Neural cell (in vitro differentiated cells): ENCODE measurements at regions not wholly inside any gene's neighbourhood (a gene's known extent, or its start where the extent isn't known, plus 50 kb on each side); places are given as distances from the start of the nearest gene placed in this dataset.

ENCODE experiments used
- H2AFZ ChIP-seq: fragments of 200-600, 300-800 bp; sonication (generic), shearing (Covaris generic); 2 replicates; pipeline ENCODE4 v1.6.0; 2014; ENCODE audit warnings: low read depth, mild to moderate bottlenecking, antibody characterized with exemption, low read length, moderate library complexity
- H3F3A ChIP-seq: fragments of 200-600 bp; shearing (Covaris generic); 2 replicates; pipeline ENCODE4 v1.6.1; 2016; ENCODE audit warnings: mild to moderate bottlenecking, moderate library complexity, mixed read lengths, antibody characterized with exemption, low read length; ENCODE audit not compliant: insufficient read depth, poor library complexity, severe bottlenecking
- H3K27ac ChIP-seq: fragments of 200-600, 300-800 bp; sonication (generic), shearing (Covaris generic); 2 replicates; pipeline ENCODE4 v1.5.1; 2014; ENCODE audit warnings: mild to moderate bottlenecking, low read length, moderate library complexity
- H3K27me3 ChIP-seq: fragments of 300-800, 200-600 bp; sonication (generic), shearing (Covaris generic); 2 replicates; pipeline ENCODE4 v1.6.0; 2014; ENCODE audit warnings: mild to moderate bottlenecking, low read depth, low read length, moderate library complexity; ENCODE audit not compliant: insufficient read depth
- H3K36me3 ChIP-seq: fragments of 300-800, 200-600 bp; sonication (generic), shearing (Covaris generic); 2 replicates; pipeline ENCODE4 v1.5.1; 2014; ENCODE audit warnings: mild to moderate bottlenecking, antibody characterized with exemption, low read length, moderate library complexity; ENCODE audit not compliant: insufficient read depth
- H3K4me2 ChIP-seq: fragments of 300-800, 200-600 bp; sonication (generic), shearing (Covaris generic); 2 replicates; pipeline ENCODE4 v1.6.0; 2014; ENCODE audit warnings: mild to moderate bottlenecking, low read length
- H3K4me3 ChIP-seq: fragments of 300-800, 200-600 bp; sonication (generic), shearing (Covaris generic); 2 replicates; pipeline ENCODE4 v1.5.1; 2014; ENCODE audit warnings: mild to moderate bottlenecking, low read length, moderate library complexity
- H3K79me2 ChIP-seq: fragments of 200-600 bp; shearing (Covaris generic); replicated peaks from 2 replicates; pipeline ENCODE4 v1.6.0; 2014; ENCODE audit warnings: mild to moderate bottlenecking, low read length, moderate library complexity; ENCODE audit not compliant: insufficient read depth
- H3K9ac ChIP-seq: fragments of 300-800, 200-600 bp; sonication (generic), shearing (Covaris generic); 2 replicates; pipeline ENCODE4 v1.6.1; 2016; ENCODE audit warnings: mild to moderate bottlenecking, low read length, mixed read lengths
- H3K9me2 ChIP-seq: fragments of 200-600 bp; shearing (Covaris generic); 2 replicates; pipeline ENCODE4 v1.6.1; 2016; ENCODE audit warnings: mild to moderate bottlenecking, low read length, mixed read lengths; ENCODE audit not compliant: insufficient read depth
- H3K9me3 ChIP-seq: fragments of 200-600, 300-800 bp; sonication (generic), shearing (Covaris generic); 2 replicates; pipeline ENCODE4 v1.6.1; 2016; ENCODE audit warnings: mild to moderate bottlenecking, mixed run types, low read length, moderate library complexity, mixed read lengths
- H4K20me1 ChIP-seq: fragments of 200-600 bp; shearing (Covaris generic); 2 replicates; pipeline ENCODE4 v1.6.1; 2016; ENCODE audit warnings: mild to moderate bottlenecking, mixed run types; ENCODE audit not compliant: insufficient read depth
- EP300 ChIP-seq: fragments of 450-650 bp; conservative IDR thresholded peaks from 2 replicates; pipeline ENCODE4 v1.6.1; 2014; ENCODE audit warnings: antibody characterized with exemption, mild to moderate bottlenecking, moderate library complexity; ENCODE audit not compliant: poor library complexity, severe bottlenecking
- EZH2 ChIP-seq: fragments of 200-600, 300-800 bp; shearing (Covaris generic), sonication (generic); IDR thresholded peaks from 2 replicates; pipeline ENCODE4 v1.6.1; 2014; ENCODE audit warnings: antibody characterized with exemption, low read length, borderline replicate concordance, mild to moderate bottlenecking; ENCODE audit not compliant: insufficient read depth, poor library complexity, severe bottlenecking
- MXI1 ChIP-seq: fragments of 450-650 bp; conservative IDR thresholded peaks from 2 replicates; pipeline ENCODE4 v1.6.1; 2014; ENCODE audit warnings: antibody characterized with exemption, mild to moderate bottlenecking; ENCODE audit not compliant: poor library complexity, severe bottlenecking
- POLR2AphosphoS5 ChIP-seq: IDR thresholded peaks from 2 replicates; pipeline ENCODE4 v1.6.1; 2012
- RAD21 ChIP-seq: fragments of 450-650 bp; conservative IDR thresholded peaks from 2 replicates; pipeline ENCODE4 v1.6.1; 2014; ENCODE audit warnings: antibody characterized with exemption, mild to moderate bottlenecking, moderate library complexity
- SMC3 ChIP-seq: fragments of 450-650 bp; conservative IDR thresholded peaks from 2 replicates; pipeline ENCODE4 v1.6.1; 2014; ENCODE audit warnings: antibody characterized with exemption, mild to moderate bottlenecking, moderate library complexity; ENCODE audit not compliant: poor library complexity
- TAF1 ChIP-seq: IDR thresholded peaks from 2 replicates; pipeline ENCODE4 v1.6.1; 2012; ENCODE audit warnings: low read depth
- TF ChIP-seq, protein P1 (sequence below): IDR thresholded peaks from 2 replicates; pipeline ENCODE4 v1.6.1; 2012; ENCODE audit warnings: borderline replicate concordance
- TF ChIP-seq, protein P2 (sequence below): fragments of 450-650 bp; IDR thresholded peaks from 2 replicates; pipeline ENCODE4 v1.5.1; 2014; ENCODE audit warnings: antibody characterized with exemption, mild to moderate bottlenecking, moderate library complexity; ENCODE audit not compliant: poor library complexity, severe bottlenecking

DNA sequence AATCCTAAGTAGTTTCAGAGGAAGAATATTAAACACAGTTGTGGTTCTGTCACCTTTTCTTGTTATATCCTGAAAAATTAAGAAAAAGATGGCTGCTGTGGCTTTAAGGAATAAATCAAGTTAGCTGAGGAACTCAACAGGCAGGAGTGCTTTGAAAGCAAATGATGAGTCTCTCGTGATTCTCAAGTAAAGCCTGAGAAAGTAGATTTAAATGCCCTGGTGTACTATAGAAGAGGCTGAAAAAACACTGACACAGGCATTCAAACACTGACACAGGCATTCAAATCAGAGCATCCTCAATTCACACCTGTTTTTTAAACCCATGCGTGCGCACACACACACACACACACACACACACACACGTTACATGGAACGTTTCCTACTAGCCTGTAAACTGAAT lies 218.6 kb downstream of the OGFRL1 start:
- Histone ChIP-seq H3K4me2 (no peak overlapping the region), H3K9ac (no peak overlapping the region), H3K9me2 (no peaks in the 10 kb centered on the region), H3K27ac (no peak overlapping the region), H3K79me2 (no peaks in the 10 kb centered on the region), H3K9me3 (no peaks in the 10 kb centered on the region), H4K20me1 (no peaks in the 10 kb centered on the region), H3F3A (no peaks in the 10 kb centered on the region), H3K4me3 (no peak overlapping the region), H3K27me3 (no peaks in the 10 kb centered on the region), H3K36me3 (no peaks in the 10 kb centered on the region), H2AFZ (no peak overlapping the region)
- TF ChIP-seq SMC3 (no peak), EP300 (no peak), POLR2AphosphoS5 (no peak), EZH2 (no peak), RAD21 (no peak), MXI1 (no peak), TAF1 (no peak)
- TF ChIP-seq, protein P1, sequence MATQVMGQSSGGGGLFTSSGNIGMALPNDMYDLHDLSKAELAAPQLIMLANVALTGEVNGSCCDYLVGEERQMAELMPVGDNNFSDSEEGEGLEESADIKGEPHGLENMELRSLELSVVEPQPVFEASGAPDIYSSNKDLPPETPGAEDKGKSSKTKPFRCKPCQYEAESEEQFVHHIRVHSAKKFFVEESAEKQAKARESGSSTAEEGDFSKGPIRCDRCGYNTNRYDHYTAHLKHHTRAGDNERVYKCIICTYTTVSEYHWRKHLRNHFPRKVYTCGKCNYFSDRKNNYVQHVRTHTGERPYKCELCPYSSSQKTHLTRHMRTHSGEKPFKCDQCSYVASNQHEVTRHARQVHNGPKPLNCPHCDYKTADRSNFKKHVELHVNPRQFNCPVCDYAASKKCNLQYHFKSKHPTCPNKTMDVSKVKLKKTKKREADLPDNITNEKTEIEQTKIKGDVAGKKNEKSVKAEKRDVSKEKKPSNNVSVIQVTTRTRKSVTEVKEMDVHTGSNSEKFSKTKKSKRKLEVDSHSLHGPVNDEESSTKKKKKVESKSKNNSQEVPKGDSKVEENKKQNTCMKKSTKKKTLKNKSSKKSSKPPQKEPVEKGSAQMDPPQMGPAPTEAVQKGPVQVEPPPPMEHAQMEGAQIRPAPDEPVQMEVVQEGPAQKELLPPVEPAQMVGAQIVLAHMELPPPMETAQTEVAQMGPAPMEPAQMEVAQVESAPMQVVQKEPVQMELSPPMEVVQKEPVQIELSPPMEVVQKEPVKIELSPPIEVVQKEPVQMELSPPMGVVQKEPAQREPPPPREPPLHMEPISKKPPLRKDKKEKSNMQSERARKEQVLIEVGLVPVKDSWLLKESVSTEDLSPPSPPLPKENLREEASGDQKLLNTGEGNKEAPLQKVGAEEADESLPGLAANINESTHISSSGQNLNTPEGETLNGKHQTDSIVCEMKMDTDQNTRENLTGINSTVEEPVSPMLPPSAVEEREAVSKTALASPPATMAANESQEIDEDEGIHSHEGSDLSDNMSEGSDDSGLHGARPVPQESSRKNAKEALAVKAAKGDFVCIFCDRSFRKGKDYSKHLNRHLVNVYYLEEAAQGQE, result no peak
- TF ChIP-seq, protein P2, sequence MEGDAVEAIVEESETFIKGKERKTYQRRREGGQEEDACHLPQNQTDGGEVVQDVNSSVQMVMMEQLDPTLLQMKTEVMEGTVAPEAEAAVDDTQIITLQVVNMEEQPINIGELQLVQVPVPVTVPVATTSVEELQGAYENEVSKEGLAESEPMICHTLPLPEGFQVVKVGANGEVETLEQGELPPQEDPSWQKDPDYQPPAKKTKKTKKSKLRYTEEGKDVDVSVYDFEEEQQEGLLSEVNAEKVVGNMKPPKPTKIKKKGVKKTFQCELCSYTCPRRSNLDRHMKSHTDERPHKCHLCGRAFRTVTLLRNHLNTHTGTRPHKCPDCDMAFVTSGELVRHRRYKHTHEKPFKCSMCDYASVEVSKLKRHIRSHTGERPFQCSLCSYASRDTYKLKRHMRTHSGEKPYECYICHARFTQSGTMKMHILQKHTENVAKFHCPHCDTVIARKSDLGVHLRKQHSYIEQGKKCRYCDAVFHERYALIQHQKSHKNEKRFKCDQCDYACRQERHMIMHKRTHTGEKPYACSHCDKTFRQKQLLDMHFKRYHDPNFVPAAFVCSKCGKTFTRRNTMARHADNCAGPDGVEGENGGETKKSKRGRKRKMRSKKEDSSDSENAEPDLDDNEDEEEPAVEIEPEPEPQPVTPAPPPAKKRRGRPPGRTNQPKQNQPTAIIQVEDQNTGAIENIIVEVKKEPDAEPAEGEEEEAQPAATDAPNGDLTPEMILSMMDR, result no peak

DNA sequence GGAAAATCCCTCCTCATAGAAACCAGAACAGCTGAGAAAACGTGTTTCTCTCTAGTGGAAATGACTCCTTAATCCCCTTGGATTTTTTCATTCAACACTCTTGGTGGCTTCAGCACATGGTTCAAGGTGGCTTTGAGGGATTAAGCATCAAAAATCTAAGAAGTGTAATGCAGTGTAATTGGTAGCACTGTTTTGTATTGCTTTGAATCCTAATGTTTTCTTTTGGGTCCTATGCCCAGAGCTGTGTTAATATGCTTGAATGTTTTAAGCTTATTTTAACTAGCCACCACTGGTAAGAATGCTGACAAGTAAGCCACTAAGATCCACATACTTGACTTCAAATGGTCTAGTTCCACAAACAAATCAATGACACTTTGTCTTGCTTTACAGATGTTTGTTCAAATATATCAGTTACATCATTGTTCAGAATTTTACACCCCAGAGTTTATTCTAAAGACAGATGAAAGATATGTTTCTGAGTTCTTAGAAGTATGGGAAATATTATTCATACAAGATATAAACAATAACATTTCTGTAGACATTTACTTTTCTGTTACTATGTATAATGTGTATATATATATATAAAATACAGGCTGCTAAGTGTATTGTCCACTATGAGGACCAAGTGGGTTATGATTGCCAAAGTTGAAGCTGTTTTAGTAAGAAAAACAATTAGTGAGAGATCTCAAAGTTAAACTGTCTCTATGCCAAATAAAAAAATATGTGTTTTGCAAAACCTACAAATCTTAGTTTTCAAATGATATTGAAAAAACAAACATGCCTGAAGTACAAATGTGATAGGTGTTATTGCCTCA lies 220.8 kb downstream of the OGFRL1 start:
- H3K27ac ChIP-seq, result no peak overlapping the region
- H3K36me3 ChIP-seq, result no peaks in the 10 kb centered on the region
- H3K9ac ChIP-seq, result no peak overlapping the region
- no peaks in the 10 kb centered on the region for H3K79me2 ChIP-seq
- TF ChIP-seq RAD21 (no peak), SMC3 (no peak), TAF1 (no peak), MXI1 (no peak)
- TF ChIP-seq, protein P1, result no peak
- H2AFZ ChIP-seq, result no peak overlapping the region
- no peaks in the 10 kb centered on the region for H3K9me2 ChIP-seq
- no peak overlapping the region for H3K4me3 ChIP-seq
- no peaks in the 10 kb centered on the region for H3F3A ChIP-seq
- no peak overlapping the region for H3K4me2 ChIP-seq
- H3K9me3 ChIP-seq, result no peaks in the 10 kb centered on the region
- H3K27me3 ChIP-seq, result no peaks in the 10 kb centered on the region
- no peaks in the 10 kb centered on the region for H4K20me1 ChIP-seq
